Ishikawa (cell line): ENCODE measurements at regions not wholly inside any gene's neighbourhood (a gene's known extent, or its start where the extent isn't known, plus 50 kb on each side); places are given as distances from the start of the nearest gene placed in this dataset.

Experiments used
- EP300 ChIP-seq: IDR thresholded peaks from 2 replicates; pipeline ENCODE4 v1.6.1; 2012; ENCODE audit warnings: borderline replicate concordance
- NFIC ChIP-seq: IDR thresholded peaks from 2 replicates; pipeline ENCODE4 v1.6.1; 2012
- TAF1 ChIP-seq: IDR thresholded peaks from 2 replicates; pipeline ENCODE4 v1.6.1; 2012; ENCODE audit warnings: low read depth, mild to moderate bottlenecking
- TF ChIP-seq, protein P1 (sequence below): IDR thresholded peaks from 2 replicates; pipeline ENCODE4 v1.6.1; 2012
- TF ChIP-seq, protein P2 (sequence below): IDR thresholded peaks from 2 replicates; pipeline ENCODE4 v1.6.1; 2012; ENCODE audit warnings: low read depth, mild to moderate bottlenecking

DNA sequence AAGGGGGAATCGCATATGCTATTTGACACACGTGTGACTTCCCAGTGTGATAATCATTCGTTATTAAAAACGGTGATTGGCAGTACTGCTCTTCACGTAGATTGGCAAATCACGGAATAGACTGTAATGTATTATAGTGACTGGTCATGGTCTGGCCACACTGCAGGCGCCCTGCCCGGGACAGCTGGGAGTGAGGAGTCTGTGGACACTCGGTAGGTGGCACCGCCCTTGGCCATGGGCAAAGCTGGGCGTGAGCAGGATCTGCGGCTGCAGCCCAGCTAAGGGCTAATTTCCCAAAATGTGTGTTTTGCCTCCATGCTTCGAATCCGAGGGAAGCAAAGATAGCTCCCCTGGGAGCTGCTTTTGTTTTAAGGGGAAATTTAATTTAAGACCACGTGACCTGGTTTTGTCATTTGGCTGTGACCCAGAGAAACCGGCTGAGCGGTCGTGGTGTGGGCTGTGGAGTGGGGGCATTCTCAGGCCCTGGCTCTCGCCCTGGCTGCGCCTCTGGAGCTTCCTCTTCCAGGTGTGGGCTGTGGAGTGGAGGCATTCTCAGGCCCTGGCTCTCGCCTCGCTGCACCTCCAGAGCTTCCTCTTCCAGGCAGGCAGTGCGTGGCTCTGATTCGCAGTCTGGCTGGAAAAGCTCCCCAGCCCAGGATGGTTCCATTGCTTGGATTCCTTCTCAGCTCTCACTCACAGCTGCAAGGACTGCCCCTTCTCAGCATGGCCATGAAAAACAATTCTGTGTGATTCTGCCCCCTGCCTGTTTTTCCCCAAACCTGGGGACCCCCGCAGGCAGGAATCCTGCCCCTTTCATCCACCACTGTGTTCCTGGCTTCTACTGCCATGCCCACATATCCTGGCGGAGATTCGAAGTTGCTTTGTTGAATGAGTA, 131.1 kb downstream of the OLFM1 start:
- TF ChIP-seq EP300 (no peak), TAF1 (no peak), NFIC (no peak)
- TF ChIP-seq, protein P1, sequence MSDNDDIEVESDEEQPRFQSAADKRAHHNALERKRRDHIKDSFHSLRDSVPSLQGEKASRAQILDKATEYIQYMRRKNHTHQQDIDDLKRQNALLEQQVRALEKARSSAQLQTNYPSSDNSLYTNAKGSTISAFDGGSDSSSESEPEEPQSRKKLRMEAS: no peak
- TF ChIP-seq, protein P2, sequence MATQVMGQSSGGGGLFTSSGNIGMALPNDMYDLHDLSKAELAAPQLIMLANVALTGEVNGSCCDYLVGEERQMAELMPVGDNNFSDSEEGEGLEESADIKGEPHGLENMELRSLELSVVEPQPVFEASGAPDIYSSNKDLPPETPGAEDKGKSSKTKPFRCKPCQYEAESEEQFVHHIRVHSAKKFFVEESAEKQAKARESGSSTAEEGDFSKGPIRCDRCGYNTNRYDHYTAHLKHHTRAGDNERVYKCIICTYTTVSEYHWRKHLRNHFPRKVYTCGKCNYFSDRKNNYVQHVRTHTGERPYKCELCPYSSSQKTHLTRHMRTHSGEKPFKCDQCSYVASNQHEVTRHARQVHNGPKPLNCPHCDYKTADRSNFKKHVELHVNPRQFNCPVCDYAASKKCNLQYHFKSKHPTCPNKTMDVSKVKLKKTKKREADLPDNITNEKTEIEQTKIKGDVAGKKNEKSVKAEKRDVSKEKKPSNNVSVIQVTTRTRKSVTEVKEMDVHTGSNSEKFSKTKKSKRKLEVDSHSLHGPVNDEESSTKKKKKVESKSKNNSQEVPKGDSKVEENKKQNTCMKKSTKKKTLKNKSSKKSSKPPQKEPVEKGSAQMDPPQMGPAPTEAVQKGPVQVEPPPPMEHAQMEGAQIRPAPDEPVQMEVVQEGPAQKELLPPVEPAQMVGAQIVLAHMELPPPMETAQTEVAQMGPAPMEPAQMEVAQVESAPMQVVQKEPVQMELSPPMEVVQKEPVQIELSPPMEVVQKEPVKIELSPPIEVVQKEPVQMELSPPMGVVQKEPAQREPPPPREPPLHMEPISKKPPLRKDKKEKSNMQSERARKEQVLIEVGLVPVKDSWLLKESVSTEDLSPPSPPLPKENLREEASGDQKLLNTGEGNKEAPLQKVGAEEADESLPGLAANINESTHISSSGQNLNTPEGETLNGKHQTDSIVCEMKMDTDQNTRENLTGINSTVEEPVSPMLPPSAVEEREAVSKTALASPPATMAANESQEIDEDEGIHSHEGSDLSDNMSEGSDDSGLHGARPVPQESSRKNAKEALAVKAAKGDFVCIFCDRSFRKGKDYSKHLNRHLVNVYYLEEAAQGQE: no peak
